ENCODE measurements at regions not wholly inside any gene's neighbourhood (a gene's known extent, or its start where the extent isn't known, plus 50 kb on each side); places are given as distances from the start of the nearest gene placed in this dataset.

DNA sequence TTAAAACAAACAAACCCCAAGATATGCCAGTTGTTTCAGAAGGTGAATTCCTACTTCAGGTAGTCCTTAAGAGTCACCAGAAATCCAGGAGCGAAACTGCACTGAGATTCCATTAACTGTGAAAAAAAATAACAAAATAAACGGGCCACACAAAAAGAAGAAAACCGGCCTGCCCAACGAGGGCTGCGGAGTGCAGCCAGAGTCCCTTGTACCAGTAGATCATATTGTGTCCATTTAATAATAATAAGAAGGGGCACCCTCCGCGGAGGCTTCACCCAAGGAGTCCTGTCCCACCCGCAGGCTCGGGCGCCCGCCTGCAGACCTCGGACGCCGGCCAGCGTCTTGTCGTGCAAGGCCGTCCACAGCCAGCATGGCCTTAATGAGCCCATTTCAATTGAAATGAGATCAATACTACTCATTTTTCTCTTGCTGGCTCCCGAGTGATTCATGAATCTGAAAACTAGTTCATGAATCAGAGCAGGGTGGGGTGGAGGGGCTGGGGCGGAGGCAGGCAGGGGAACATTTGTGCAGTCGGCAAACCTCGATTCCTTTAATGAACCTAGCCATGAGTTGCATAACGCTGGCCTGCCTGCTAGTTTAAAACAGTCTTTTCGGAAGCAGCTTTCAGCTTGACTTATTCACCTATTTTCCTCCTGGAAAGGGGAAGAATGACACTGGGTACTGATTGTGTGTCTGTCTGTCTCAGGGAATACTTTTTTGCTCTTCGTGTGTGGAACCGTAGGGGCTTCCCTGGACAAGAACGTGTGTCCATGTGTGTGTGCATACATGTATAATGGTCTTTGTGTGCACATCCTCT lies 113.1 kb upstream of the IRF2BP2 start (continued):
- TF ChIP-seq, protein P1, sequence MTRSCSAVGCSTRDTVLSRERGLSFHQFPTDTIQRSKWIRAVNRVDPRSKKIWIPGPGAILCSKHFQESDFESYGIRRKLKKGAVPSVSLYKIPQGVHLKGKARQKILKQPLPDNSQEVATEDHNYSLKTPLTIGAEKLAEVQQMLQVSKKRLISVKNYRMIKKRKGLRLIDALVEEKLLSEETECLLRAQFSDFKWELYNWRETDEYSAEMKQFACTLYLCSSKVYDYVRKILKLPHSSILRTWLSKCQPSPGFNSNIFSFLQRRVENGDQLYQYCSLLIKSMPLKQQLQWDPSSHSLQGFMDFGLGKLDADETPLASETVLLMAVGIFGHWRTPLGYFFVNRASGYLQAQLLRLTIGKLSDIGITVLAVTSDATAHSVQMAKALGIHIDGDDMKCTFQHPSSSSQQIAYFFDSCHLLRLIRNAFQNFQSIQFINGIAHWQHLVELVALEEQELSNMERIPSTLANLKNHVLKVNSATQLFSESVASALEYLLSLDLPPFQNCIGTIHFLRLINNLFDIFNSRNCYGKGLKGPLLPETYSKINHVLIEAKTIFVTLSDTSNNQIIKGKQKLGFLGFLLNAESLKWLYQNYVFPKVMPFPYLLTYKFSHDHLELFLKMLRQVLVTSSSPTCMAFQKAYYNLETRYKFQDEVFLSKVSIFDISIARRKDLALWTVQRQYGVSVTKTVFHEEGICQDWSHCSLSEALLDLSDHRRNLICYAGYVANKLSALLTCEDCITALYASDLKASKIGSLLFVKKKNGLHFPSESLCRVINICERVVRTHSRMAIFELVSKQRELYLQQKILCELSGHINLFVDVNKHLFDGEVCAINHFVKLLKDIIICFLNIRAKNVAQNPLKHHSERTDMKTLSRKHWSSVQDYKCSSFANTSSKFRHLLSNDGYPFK (CRISPR knock-in tag; IDR thresholded peaks at IDR 0.05; ENCODE audit: borderline replicate concordance): no peak
- TF ChIP-seq KLF16 (CRISPR knock-in tag; IDR thresholded peaks at IDR 0.05) (0 out of 4 replicates have a peak, but pooled peaks of 1 of the 2 experiments have one; percentile 39), PATZ1 (CRISPR knock-in tag; IDR thresholded peaks at IDR 0.05) (peak; percentile 39; the same call in 1 of the 2 replicates), PHF5A (CRISPR knock-in tag; IDR thresholded peaks at IDR 0.05; ENCODE audit: low read depth, unreplicated experiment) (peak; percentile 27), FOSL2 (CRISPR knock-in tag; IDR thresholded peaks at IDR 0.05) (peak; percentile 62), KAT8 (CRISPR knock-in tag; IDR thresholded peaks at IDR 0.05) (0 out of 2 replicates have a peak, but pooled peaks have one; percentile 10), POLR2A (IDR thresholded peaks at IDR 0.05; ENCODE audit: insufficient read depth in 1 of 2, low read depth in 2 of 2, low read length in 2 of 2) (peak in 1 of 2 experiments; percentile 48; a peak in 1 of 4 replicates), REPIN1 (CRISPR knock-in tag; IDR thresholded peaks at IDR 0.05; ENCODE audit: borderline replicate concordance, low read depth) (0 out of 2 replicates have a peak, but pooled peaks have one; percentile 8)
- TF ChIP-seq, protein P2, sequence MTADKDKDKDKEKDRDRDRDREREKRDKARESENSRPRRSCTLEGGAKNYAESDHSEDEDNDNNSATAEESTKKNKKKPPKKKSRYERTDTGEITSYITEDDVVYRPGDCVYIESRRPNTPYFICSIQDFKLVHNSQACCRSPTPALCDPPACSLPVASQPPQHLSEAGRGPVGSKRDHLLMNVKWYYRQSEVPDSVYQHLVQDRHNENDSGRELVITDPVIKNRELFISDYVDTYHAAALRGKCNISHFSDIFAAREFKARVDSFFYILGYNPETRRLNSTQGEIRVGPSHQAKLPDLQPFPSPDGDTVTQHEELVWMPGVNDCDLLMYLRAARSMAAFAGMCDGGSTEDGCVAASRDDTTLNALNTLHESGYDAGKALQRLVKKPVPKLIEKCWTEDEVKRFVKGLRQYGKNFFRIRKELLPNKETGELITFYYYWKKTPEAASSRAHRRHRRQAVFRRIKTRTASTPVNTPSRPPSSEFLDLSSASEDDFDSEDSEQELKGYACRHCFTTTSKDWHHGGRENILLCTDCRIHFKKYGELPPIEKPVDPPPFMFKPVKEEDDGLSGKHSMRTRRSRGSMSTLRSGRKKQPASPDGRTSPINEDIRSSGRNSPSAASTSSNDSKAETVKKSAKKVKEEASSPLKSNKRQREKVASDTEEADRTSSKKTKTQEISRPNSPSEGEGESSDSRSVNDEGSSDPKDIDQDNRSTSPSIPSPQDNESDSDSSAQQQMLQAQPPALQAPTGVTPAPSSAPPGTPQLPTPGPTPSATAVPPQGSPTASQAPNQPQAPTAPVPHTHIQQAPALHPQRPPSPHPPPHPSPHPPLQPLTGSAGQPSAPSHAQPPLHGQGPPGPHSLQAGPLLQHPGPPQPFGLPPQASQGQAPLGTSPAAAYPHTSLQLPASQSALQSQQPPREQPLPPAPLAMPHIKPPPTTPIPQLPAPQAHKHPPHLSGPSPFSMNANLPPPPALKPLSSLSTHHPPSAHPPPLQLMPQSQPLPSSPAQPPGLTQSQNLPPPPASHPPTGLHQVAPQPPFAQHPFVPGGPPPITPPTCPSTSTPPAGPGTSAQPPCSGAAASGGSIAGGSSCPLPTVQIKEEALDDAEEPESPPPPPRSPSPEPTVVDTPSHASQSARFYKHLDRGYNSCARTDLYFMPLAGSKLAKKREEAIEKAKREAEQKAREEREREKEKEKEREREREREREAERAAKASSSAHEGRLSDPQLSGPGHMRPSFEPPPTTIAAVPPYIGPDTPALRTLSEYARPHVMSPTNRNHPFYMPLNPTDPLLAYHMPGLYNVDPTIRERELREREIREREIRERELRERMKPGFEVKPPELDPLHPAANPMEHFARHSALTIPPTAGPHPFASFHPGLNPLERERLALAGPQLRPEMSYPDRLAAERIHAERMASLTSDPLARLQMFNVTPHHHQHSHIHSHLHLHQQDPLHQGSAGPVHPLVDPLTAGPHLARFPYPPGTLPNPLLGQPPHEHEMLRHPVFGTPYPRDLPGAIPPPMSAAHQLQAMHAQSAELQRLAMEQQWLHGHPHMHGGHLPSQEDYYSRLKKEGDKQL (CRISPR knock-in tag; IDR thresholded peaks at IDR 0.05; ENCODE audit: low read depth): peak; percentile 43; the same call in 1 of the 2 replicates
- TF ChIP-seq, protein P3, sequence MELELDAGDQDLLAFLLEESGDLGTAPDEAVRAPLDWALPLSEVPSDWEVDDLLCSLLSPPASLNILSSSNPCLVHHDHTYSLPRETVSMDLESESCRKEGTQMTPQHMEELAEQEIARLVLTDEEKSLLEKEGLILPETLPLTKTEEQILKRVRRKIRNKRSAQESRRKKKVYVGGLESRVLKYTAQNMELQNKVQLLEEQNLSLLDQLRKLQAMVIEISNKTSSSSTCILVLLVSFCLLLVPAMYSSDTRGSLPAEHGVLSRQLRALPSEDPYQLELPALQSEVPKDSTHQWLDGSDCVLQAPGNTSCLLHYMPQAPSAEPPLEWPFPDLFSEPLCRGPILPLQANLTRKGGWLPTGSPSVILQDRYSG (CRISPR knock-in tag; IDR thresholded peaks at IDR 0.05): no peak
- TF ChIP-seq, protein P4, sequence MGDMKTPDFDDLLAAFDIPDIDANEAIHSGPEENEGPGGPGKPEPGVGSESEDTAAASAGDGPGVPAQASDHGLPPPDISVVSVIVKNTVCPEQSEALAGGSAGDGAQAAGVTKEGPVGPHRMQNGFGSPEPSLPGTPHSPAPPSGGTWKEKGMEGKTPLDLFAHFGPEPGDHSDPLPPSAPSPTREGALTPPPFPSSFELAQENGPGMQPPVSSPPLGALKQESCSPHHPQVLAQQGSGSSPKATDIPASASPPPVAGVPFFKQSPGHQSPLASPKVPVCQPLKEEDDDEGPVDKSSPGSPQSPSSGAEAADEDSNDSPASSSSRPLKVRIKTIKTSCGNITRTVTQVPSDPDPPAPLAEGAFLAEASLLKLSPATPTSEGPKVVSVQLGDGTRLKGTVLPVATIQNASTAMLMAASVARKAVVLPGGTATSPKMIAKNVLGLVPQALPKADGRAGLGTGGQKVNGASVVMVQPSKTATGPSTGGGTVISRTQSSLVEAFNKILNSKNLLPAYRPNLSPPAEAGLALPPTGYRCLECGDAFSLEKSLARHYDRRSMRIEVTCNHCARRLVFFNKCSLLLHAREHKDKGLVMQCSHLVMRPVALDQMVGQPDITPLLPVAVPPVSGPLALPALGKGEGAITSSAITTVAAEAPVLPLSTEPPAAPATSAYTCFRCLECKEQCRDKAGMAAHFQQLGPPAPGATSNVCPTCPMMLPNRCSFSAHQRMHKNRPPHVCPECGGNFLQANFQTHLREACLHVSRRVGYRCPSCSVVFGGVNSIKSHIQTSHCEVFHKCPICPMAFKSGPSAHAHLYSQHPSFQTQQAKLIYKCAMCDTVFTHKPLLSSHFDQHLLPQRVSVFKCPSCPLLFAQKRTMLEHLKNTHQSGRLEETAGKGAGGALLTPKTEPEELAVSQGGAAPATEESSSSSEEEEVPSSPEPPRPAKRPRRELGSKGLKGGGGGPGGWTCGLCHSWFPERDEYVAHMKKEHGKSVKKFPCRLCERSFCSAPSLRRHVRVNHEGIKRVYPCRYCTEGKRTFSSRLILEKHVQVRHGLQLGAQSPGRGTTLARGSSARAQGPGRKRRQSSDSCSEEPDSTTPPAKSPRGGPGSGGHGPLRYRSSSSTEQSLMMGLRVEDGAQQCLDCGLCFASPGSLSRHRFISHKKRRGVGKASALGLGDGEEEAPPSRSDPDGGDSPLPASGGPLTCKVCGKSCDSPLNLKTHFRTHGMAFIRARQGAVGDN (CRISPR knock-in tag; IDR thresholded peaks at IDR 0.05): peak; percentile 69
